ENCODE measurements at regions not wholly inside any gene's neighbourhood (a gene's known extent, or its start where the extent isn't known, plus 50 kb on each side); places are given as distances from the start of the nearest gene placed in this dataset.

GRCh38 chr1:162954824-162955223, 93.8 kb upstream of the CCDC190 start:
- H3K9me3 ChIP-seq (ENCODE audit: low read depth, low read length, poor library complexity, severe bottlenecking), result no peaks in the 10 kb centered on the region
- no TSS peak for BruUV-seq (replicated peaks)
- TF ChIP-seq CTCF (conservative IDR thresholded peaks at IDR 0.05; ENCODE audit: low read depth, low read length) (no peak), EZH2 (IDR thresholded peaks at IDR 0.05; ENCODE audit: borderline replicate concordance, low read depth, low read length, poor library complexity, severe bottlenecking) (no peak)
- POLR2A ChIA-PET (ENCODE audit: low non-redundant PET), result no interaction called here
- no peak overlapping the region for H3K27ac ChIP-seq (ENCODE audit: low read depth, low read length, poor library complexity, severe bottlenecking)
- H3K4me3 ChIP-seq (ENCODE audit: low read depth, low read length, poor library complexity, severe bottlenecking), result no peak overlapping the region
- H3K27me3 ChIP-seq (replicated peaks; ENCODE audit: insufficient read depth, low read depth, low read length, poor library complexity), result no peaks in the 10 kb centered on the region
- CTCF ChIA-PET, result no interaction called here
- intact Hi-C loops (cut with micrococcal nuclease; ENCODE audit: unreplicated experiment), result no loop called here
- no peak for DNase-seq (ENCODE audit: low spot score)
- no peaks in the 10 kb centered on the region for H3K36me3 ChIP-seq (ENCODE audit: insufficient read depth, low read length, poor library complexity, severe bottlenecking)
- no peaks in the 10 kb centered on the region for H3K4me1 ChIP-seq (ENCODE audit: insufficient read depth, low read length, poor library complexity, severe bottlenecking)

- BruUV-seq (replicated peaks), result no TSS peak
Observed at GRCh38 chr1:162952956-162953355, 92.0 kb upstream of the CCDC190 start.

GRCh38 chr1:162951553-162952315, 90.8 kb upstream of the CCDC190 start:
- no peak for TF ChIP-seq EZH2 (IDR thresholded peaks at IDR 0.05; ENCODE audit: borderline replicate concordance, low read depth, low read length, poor library complexity, severe bottlenecking)
- CTCF ChIA-PET, result no interaction called here

More at GRCh38 chr1:162952956-162953355, 92.0 kb upstream of the CCDC190 start:
- POLR2A ChIA-PET (ENCODE audit: low non-redundant PET), result interaction anchor here (0.7 kb wide), 1 partner anchor 202 kb away, joined by 3 read pairs; no protein-coding TSS in a partner anchor
- Histone ChIP-seq H3K36me3 (ENCODE audit: insufficient read depth, low read length, poor library complexity, severe bottlenecking) (no peaks in the 10 kb centered on the region), H3K4me1 (ENCODE audit: insufficient read depth, low read length, poor library complexity, severe bottlenecking) (no peaks in the 10 kb centered on the region), H3K4me3 (ENCODE audit: low read depth, low read length, poor library complexity, severe bottlenecking) (no peak overlapping the region), H3K9me3 (ENCODE audit: low read depth, low read length, poor library complexity, severe bottlenecking) (no peaks in the 10 kb centered on the region), H3K27ac (ENCODE audit: low read depth, low read length, poor library complexity, severe bottlenecking) (no peak overlapping the region), H3K27me3 (replicated peaks; ENCODE audit: insufficient read depth, low read depth, low read length, poor library complexity) (no peaks in the 10 kb centered on the region)
- no peak for DNase-seq (ENCODE audit: low spot score)
- TF ChIP-seq EZH2 (IDR thresholded peaks at IDR 0.05; ENCODE audit: borderline replicate concordance, low read depth, low read length, poor library complexity, severe bottlenecking) (no peak), CTCF (conservative IDR thresholded peaks at IDR 0.05; ENCODE audit: low read depth, low read length) (no peak)
- intact Hi-C loops (cut with micrococcal nuclease; ENCODE audit: unreplicated experiment), result no loop called here
- CTCF ChIA-PET, result no interaction called here

GRCh38 chr1:162950187-162950586, 89.2 kb upstream of the CCDC190 start:
- Histone ChIP-seq H3K9me3 (ENCODE audit: low read depth, low read length, poor library complexity, severe bottlenecking) (no peaks in the 10 kb centered on the region), H3K36me3 (ENCODE audit: insufficient read depth, low read length, poor library complexity, severe bottlenecking) (no peaks in the 10 kb centered on the region), H3K27ac (ENCODE audit: low read depth, low read length, poor library complexity, severe bottlenecking) (no peak overlapping the region), H3K4me3 (ENCODE audit: low read depth, low read length, poor library complexity, severe bottlenecking) (no peak overlapping the region), H3K27me3 (replicated peaks; ENCODE audit: insufficient read depth, low read depth, low read length, poor library complexity) (no peaks in the 10 kb centered on the region), H3K4me1 (ENCODE audit: insufficient read depth, low read length, poor library complexity, severe bottlenecking) (no peaks in the 10 kb centered on the region)
- no peak for DNase-seq (ENCODE audit: low spot score)
- intact Hi-C loops (cut with micrococcal nuclease; ENCODE audit: unreplicated experiment), result no loop called here
- ChIA-PET POLR2A (ENCODE audit: low non-redundant PET) (no interaction called here), CTCF (no interaction called here)
- no TSS peak for BruUV-seq (replicated peaks)
- TF ChIP-seq CTCF (conservative IDR thresholded peaks at IDR 0.05; ENCODE audit: low read depth, low read length) (no peak), EZH2 (IDR thresholded peaks at IDR 0.05; ENCODE audit: borderline replicate concordance, low read depth, low read length, poor library complexity, severe bottlenecking) (no peak)

More at GRCh38 chr1:162951553-162952315, 90.8 kb upstream of the CCDC190 start:
- POLR2A ChIA-PET (ENCODE audit: low non-redundant PET), result no interaction called here
- no peak for DNase-seq (ENCODE audit: low spot score)
- BruUV-seq (replicated peaks), result no TSS peak
- intact Hi-C loops (cut with micrococcal nuclease; ENCODE audit: unreplicated experiment), result no loop called here
- no peaks in the 10 kb centered on the region for H3K36me3 ChIP-seq (ENCODE audit: insufficient read depth, low read length, poor library complexity, severe bottlenecking)
- H3K27me3 ChIP-seq (replicated peaks; ENCODE audit: insufficient read depth, low read depth, low read length, poor library complexity), result no peaks in the 10 kb centered on the region
- H3K4me1 ChIP-seq (ENCODE audit: insufficient read depth, low read length, poor library complexity, severe bottlenecking), result no peaks in the 10 kb centered on the region
- no peak overlapping the region for H3K4me3 ChIP-seq (ENCODE audit: low read depth, low read length, poor library complexity, severe bottlenecking)
- no peaks in the 10 kb centered on the region for H3K9me3 ChIP-seq (ENCODE audit: low read depth, low read length, poor library complexity, severe bottlenecking)
- H3K27ac ChIP-seq (ENCODE audit: low read depth, low read length, poor library complexity, severe bottlenecking), result no peak overlapping the region
